ENCODE measurements at regions not wholly inside any gene's neighbourhood (a gene's known extent, or its start where the extent isn't known, plus 50 kb on each side); places are given as distances from the start of the nearest gene placed in this dataset.

- TF ChIP-seq CTCF (IDR thresholded peaks at IDR 0.05) = no peak
- no peak for TF ChIP-seq EP300 (IDR thresholded peaks at IDR 0.05)
- no peak for TF ChIP-seq POLR2A (IDR thresholded peaks at IDR 0.05)
- no peak for TF ChIP-seq POLR2AphosphoS5 (IDR thresholded peaks at IDR 0.05)
These were observed 108.8 kb downstream of the ANXA1 start for GRCh38 chr9:73260506-73260905.

Data from stomach (tissue), 4 donors.